HG02678 (cell line): ENCODE measurements at regions not wholly inside any gene's neighbourhood (a gene's known extent, or its start where the extent isn't known, plus 50 kb on each side); places are given as distances from the start of the nearest gene placed in this dataset.

Source experiments
- ATAC-seq: cut with Tn5 transposase; IDR thresholded peaks from one replicate; pipeline ENCODE4 v1.9.1; 2021; ENCODE audit warnings: mild to moderate bottlenecking, moderate library complexity; ENCODE audit not compliant: unreplicated experiment

- no peak for ATAC-seq
Measured at GRCh38 chr14:84750763-84751554, 779.0 kb upstream of the FLRT2 start.

GRCh38 chr14:84751745-84752144 lies 778.2 kb upstream of the FLRT2 start:
- ATAC-seq, result no peak

- no peak for ATAC-seq
Measured at GRCh38 chr14:84760489-84761126, 769.3 kb upstream of the FLRT2 start.

- no peak for ATAC-seq
Measured at GRCh38 chr14:84767434-84767833, 762.5 kb upstream of the FLRT2 start.

GRCh38 chr14:84770030-84770429 lies 759.9 kb upstream of the FLRT2 start:
- no peak for ATAC-seq

- ATAC-seq, result no peak
Measured at GRCh38 chr14:84777356-84777755, 752.6 kb upstream of the FLRT2 start.

GRCh38 chr14:84782902-84783301 lies 747.0 kb upstream of the FLRT2 start:
- no peak for ATAC-seq

- ATAC-seq, result no peak
Measured at GRCh38 chr14:84783511-84783910, 746.4 kb upstream of the FLRT2 start.

- no peak for ATAC-seq
Measured at GRCh38 chr14:84785996-84786395, 743.9 kb upstream of the FLRT2 start.

GRCh38 chr14:84789012-84789411 lies 740.9 kb upstream of the FLRT2 start:
- no peak for ATAC-seq

- no peak for ATAC-seq
Measured at GRCh38 chr14:84792722-84793410, 737.1 kb upstream of the FLRT2 start.

GRCh38 chr14:84797326-84797725 lies 732.6 kb upstream of the FLRT2 start:
- no peak for ATAC-seq

- no peak for ATAC-seq
Measured at GRCh38 chr14:84804468-84804867, 725.5 kb upstream of the FLRT2 start.

GRCh38 chr14:84804895-84805294 lies 725.0 kb upstream of the FLRT2 start:
- ATAC-seq, result no peak

- ATAC-seq, result no peak
Measured at GRCh38 chr14:84806181-84806580, 723.8 kb upstream of the FLRT2 start.

- ATAC-seq, result no peak
Measured at GRCh38 chr14:84806622-84807021, 723.3 kb upstream of the FLRT2 start.

GRCh38 chr14:84807673-84808072 lies 722.3 kb upstream of the FLRT2 start:
- no peak for ATAC-seq

GRCh38 chr14:84809158-84809557 lies 720.8 kb upstream of the FLRT2 start:
- ATAC-seq, result no peak

- ATAC-seq, result no peak
Measured at GRCh38 chr14:84814391-84814790, 715.6 kb upstream of the FLRT2 start.

GRCh38 chr14:84819528-84819927 lies 710.4 kb upstream of the FLRT2 start:
- ATAC-seq, result no peak

GRCh38 chr14:84825481-84826251 lies 704.3 kb upstream of the FLRT2 start:
- ATAC-seq, result no peak
